ENCODE measurements at regions not wholly inside any gene's neighbourhood (a gene's known extent, or its start where the extent isn't known, plus 50 kb on each side); places are given as distances from the start of the nearest gene placed in this dataset.
A peak's percentile ranks its signal among the peaks of the same experiment; 100 is the strongest.

DNA sequence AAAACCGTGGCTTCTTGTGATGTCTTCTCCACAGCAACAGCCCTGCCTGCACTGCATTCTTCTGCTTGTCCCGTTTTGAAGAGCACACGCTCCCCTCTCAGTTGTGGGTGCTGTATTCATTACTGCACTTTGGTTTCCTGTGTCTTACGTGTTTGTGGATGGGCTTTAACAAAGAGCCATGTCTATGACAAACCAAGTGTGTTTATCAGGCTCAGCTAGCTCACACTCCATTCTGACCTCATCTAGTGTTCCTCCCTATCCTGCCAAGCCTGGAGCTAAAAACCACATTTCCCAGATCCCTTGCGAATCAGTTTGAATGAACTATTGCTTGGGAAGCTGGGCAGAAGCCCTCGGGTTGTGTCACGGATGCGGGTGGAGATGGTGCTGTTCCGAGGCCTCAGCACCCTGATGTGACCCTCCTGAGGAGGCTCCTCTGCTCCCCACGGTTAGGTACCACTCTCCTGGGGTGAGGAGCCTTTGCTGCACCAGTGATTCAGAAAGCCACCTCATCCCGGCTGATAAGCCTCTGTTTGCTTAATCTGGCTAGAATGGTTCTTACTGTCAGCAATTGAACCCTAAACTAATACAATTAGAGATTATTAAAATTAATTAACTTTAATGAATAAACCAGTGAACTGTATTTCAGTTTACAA lies 116.5 kb downstream of the GALR1 start:
- Histone ChIP-seq H3K36me3 (no peaks in the 10 kb centered on the region), H3K27ac (peak overlapping the region in 1 of 4 donors; percentile 61), H3K4me1 (peaks cover 0 to 14% (median 4%) of the 10 kb centered on the region in 4 donors), H3K9me3 (peaks cover 12% of the 10 kb centered on the region in 2 donors), H3K27me3 (no peaks in the 10 kb centered on the region), H3K4me3 (no peak overlapping the region)
- intact Hi-C loops (cut with DNase I; ENCODE audit: low total_unique reads) (no loop called here), in situ Hi-C loops (cut with MboI; ENCODE audit: low pct_ligation_motif_present in 1 of 4, low pct_unique_long_range_greater_than_20kb in 1 of 4, low sequenced_read_pairs in 3 of 4) (no loop called here)
- DNase-seq, result no peak
- no peak for TF ChIP-seq POLR2AphosphoS5 (IDR thresholded peaks at IDR 0.05)
- TF ChIP-seq EP300 (IDR thresholded peaks at IDR 0.05; ENCODE audit: low read depth), result no peak
- TF ChIP-seq, protein P1, sequence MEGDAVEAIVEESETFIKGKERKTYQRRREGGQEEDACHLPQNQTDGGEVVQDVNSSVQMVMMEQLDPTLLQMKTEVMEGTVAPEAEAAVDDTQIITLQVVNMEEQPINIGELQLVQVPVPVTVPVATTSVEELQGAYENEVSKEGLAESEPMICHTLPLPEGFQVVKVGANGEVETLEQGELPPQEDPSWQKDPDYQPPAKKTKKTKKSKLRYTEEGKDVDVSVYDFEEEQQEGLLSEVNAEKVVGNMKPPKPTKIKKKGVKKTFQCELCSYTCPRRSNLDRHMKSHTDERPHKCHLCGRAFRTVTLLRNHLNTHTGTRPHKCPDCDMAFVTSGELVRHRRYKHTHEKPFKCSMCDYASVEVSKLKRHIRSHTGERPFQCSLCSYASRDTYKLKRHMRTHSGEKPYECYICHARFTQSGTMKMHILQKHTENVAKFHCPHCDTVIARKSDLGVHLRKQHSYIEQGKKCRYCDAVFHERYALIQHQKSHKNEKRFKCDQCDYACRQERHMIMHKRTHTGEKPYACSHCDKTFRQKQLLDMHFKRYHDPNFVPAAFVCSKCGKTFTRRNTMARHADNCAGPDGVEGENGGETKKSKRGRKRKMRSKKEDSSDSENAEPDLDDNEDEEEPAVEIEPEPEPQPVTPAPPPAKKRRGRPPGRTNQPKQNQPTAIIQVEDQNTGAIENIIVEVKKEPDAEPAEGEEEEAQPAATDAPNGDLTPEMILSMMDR (IDR thresholded peaks at IDR 0.05), result no peak
- TF ChIP-seq POLR2A (IDR thresholded peaks at IDR 0.05), result no peak
- WGBS, 2 donors (ENCODE audit: low coverage in 1 of 2), result 71 to 84% methylated on average over 3 to 11 of the region's 11 CpGs

DNA sequence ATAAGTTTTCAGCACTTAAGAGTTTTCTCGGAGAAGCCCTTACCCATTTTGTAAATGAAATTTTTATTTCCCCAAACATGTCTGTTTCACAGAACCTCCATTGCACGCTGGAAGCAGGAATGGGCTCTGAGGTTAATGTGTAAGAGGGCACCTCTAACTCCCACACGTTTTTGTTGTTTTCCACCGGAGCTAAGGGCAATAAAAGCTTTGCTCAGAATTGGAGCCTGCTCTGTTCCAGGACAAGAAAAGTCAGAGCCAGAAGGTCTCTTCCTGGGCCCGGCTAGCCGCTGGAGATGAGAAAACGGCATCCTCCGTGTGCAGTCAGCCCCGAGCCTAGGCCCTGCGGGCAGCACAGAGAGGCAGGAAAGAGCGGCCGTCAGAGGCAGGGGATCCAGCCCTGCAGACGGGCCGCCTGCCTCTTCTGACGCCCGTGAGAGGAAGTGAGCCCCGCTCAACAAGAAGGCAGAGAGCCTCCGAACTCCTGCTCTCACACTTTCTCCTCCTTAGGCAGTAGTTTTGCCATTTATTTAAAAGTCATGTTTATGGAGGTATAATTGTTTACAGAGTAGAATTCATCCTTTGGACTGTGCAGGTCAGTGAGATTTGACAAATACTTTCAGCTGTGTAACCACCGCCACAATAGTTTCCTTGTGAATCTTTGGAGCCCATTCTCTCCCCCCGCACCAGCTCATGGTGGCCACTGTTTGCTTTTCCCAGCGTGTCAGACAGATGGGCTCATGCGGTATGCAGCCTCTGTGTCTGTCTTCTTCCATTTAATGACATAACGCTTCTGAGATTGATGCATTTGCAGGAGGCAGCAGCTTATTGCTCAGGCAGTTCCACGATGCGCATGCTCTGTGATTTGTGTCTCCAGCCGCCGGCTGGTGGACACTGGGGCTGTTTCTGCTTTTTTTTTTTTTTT lies 117.3 kb downstream of the GALR1 start:
- Histone ChIP-seq H3K9me3 (peaks cover 12% of the 10 kb centered on the region in 2 donors), H3K27ac (peak overlapping the region; percentile 0 to 72 (median 60)), H3K4me1 (peaks cover 0 to 14% (median 4%) of the 10 kb centered on the region in 4 donors), H3K27me3 (no peaks in the 10 kb centered on the region), H3K36me3 (no peaks in the 10 kb centered on the region), H3K4me3 (peak overlapping the region in 3 of 4 donors; percentile 5 to 31 (median 24))
- peak; percentile 36 for DNase-seq
- in situ Hi-C loops (cut with MboI; ENCODE audit: low pct_ligation_motif_present in 1 of 4, low pct_unique_long_range_greater_than_20kb in 1 of 4, low sequenced_read_pairs in 3 of 4), result no loop called here
- TF ChIP-seq POLR2AphosphoS5 (IDR thresholded peaks at IDR 0.05), result no peak
- TF ChIP-seq POLR2A (IDR thresholded peaks at IDR 0.05), result no peak
- TF ChIP-seq, protein P1 (IDR thresholded peaks at IDR 0.05), result peak in 1 of 5 experiments; percentile 36
- no peak for TF ChIP-seq EP300 (IDR thresholded peaks at IDR 0.05; ENCODE audit: low read depth)
- 22% methylated on average over 17 to 27 of the region's 27 CpGs for WGBS, 2 donors (ENCODE audit: low coverage in 1 of 2)
- intact Hi-C loops (cut with DNase I; ENCODE audit: low total_unique reads), result no loop called here

DNA sequence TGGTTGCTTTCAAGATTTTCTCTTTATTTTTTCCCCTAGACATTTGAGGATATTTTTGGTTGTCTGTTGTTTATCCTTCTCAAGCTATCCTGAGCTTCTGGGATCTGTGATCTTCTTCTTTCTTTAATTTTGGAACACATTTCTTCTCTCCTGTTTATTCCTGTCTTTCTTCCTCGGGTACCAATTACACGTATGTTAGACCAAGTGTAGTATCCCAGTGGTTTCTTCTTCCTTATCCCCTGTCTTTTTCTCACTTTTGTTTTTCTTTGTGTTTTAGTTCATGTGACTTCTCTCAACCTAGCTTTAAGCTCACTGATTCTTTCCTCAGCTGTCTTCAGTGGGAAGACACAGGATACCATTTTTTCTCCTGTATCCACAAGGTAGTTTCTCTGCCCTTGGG lies 120.0 kb downstream of the GALR1 start:
- TF ChIP-seq POLR2AphosphoS5 (IDR thresholded peaks at IDR 0.05) (no peak), POLR2A (IDR thresholded peaks at IDR 0.05) (no peak), EP300 (IDR thresholded peaks at IDR 0.05; ENCODE audit: low read depth) (no peak)
- TF ChIP-seq, protein P1 (IDR thresholded peaks at IDR 0.05), result no peak
- in situ Hi-C loops (cut with MboI; ENCODE audit: low pct_ligation_motif_present in 1 of 4, low pct_unique_long_range_greater_than_20kb in 1 of 4, low sequenced_read_pairs in 3 of 4), result no loop called here
- no peak for DNase-seq
- WGBS, 2 donors (ENCODE audit: low coverage in 1 of 2), result 78 to 88% methylated on average over 2 of the region's 2 CpGs
- H3K4me3 ChIP-seq, result no peak overlapping the region
- no peaks in the 10 kb centered on the region for H3K27me3 ChIP-seq
- H3K36me3 ChIP-seq, result no peaks in the 10 kb centered on the region
- intact Hi-C loops (cut with DNase I; ENCODE audit: low total_unique reads), result no loop called here
- peaks cover 7 to 12% of the 10 kb centered on the region in 2 donors for H3K9me3 ChIP-seq
- peaks cover 0 to 26% (median 14%) of the 10 kb centered on the region in 4 donors for H3K4me1 ChIP-seq
- no peak overlapping the region for H3K27ac ChIP-seq

DNA sequence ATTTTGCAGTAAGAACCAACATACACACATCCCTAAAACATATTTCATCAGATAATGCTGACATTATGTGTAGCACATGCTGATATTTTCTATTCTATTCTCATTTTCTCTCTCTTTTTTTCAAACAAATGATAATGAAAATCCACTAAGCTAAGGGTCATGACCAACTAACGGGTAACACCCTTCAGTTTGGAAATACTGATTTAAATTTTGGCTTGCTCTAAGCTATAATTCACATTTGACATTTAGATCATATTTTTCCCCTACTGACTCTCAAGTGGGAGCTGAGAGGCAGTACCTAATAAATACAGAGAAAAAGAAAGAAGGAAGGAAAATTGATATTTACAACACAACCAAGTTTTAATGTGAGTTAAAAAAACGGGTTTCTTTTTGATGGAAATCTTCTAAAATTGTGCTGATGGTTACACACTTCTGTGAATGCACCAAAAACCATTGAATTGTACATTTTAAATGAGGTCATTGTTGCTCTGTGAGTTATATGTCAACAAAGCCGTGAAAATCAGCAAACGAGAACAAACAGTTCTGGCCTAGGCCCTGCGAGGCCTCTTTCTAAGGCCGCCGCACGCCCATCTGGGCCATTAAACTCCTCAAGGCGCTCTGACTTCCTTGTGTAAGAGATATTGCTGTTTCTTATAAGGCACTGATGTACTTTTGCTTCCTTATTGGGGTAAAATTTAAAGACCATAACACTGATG lies 124.2 kb downstream of the GALR1 start:
- no peak overlapping the region for H3K4me3 ChIP-seq
- H3K4me1 ChIP-seq, result peaks cover 0 to 16% (median 10%) of the 10 kb centered on the region in 4 donors
- H3K9me3 ChIP-seq, result peaks cover 7 to 12% of the 10 kb centered on the region in 2 donors
- 33 to 45% methylated on average over 5 to 9 of the region's 9 CpGs for WGBS, 2 donors (ENCODE audit: low coverage in 1 of 2)
- DNase-seq, result peak; percentile 76
- peak overlapping the region; percentile 65 to 72 (median 67) for H3K27ac ChIP-seq
- no peak for TF ChIP-seq EP300 (IDR thresholded peaks at IDR 0.05; ENCODE audit: low read depth)
- TF ChIP-seq POLR2AphosphoS5 (IDR thresholded peaks at IDR 0.05), result peak in 1 of 3 donors; percentile 12
- TF ChIP-seq, protein P1 (IDR thresholded peaks at IDR 0.05), result no peak
- no peak for TF ChIP-seq POLR2A (IDR thresholded peaks at IDR 0.05)
- in situ Hi-C loops (cut with MboI; ENCODE audit: low pct_ligation_motif_present in 1 of 4, low pct_unique_long_range_greater_than_20kb in 1 of 4, low sequenced_read_pairs in 3 of 4), result no loop called here
- intact Hi-C loops (cut with DNase I; ENCODE audit: low total_unique reads), result no loop called here
- no peaks in the 10 kb centered on the region for H3K36me3 ChIP-seq
- H3K27me3 ChIP-seq, result no peaks in the 10 kb centered on the region
